HCT116 (cell line): ENCODE measurements at regions not wholly inside any gene's neighbourhood (a gene's known extent, or its start where the extent isn't known, plus 50 kb on each side); places are given as distances from the start of the nearest gene placed in this dataset.

ENCODE experiments used
- ATAC-seq: fragments of 200-7000 bp; cut with Tn5 transposase; 2 replicates; pipeline ENCODE4 v1.9.1; 2020; ENCODE audit warnings: mild to moderate bottlenecking, moderate library complexity
- BruUV-seq: library from RNA; stranded (reverse); fragments of 400-500 nt; replicated peaks from 2 replicates; lab custom pipeline; 2021; lab: Mats Ljungman, UMichigan
- CTCF ChIA-PET: fragments of 300-600 bp; sonication (Branson Sonifier 250); formaldehyde crosslinking; loops from one replicate; lab custom pipeline; 2021; ENCODE audit warnings: antibody characterized with exemption; lab: Charles Lee
- POLR2A ChIA-PET: fragments of 300-600, 350-600 bp; sonication (Branson Sonifier 250); formaldehyde crosslinking; loops from one replicate; lab custom pipeline; 2021; ENCODE audit warnings: antibody characterized with exemption; lab: Charles Lee
- RAD21 ChIA-PET, 2 experiments: fragments of 300-600 bp; sonication (Branson Sonifier 250); formaldehyde crosslinking; loops; one replicate each; lab custom pipeline; 2023; ENCODE audit warnings: low total read pairs in 2 of 2; ENCODE audit not compliant: uncharacterized antibody in 2 of 2, unreplicated experiment in 2 of 2, low non-redundant PET in 1 of 2; lab: Charles Lee
- DNase-seq: peaks from one replicate; pipeline ENCODE4 v3.0.0-alpha.2; 2010; ENCODE audit warnings: low read depth, low spot score
- H2AFZ ChIP-seq: fragments of 200-600 bp; shearing (Covaris generic), sonication (generic); 2 replicates; pipeline ENCODE4 v1.6.1; 2017; ENCODE audit warnings: low read depth, mixed run types, mixed read lengths, antibody characterized with exemption, low read length; ENCODE audit not compliant: poor library complexity, severe bottlenecking
- H3K27ac ChIP-seq: 2 replicates; pipeline ENCODE4 v1.5.1; 2012; ENCODE audit warnings: low read depth, low read length
- H3K27me3 ChIP-seq: fragments of 200-600 bp; sonication (generic); 2 replicates; pipeline ENCODE4 v1.6.1; 2016; ENCODE audit warnings: mixed run types, low read length, mixed read lengths; ENCODE audit not compliant: insufficient read depth
- H3K36me3 ChIP-seq, 2 experiments: fragments of 200-500 bp in 1 of 2; fragments of 200-600 bp in 1 of 2; sonication (Bioruptor generic) in 1 of 2; sonication (generic) in 1 of 2; 2 replicates each; pipeline versions ENCODE4 v1.5.1 to v1.6.1; 2014 to 2016; ENCODE audit warnings: low read length in 2 of 2, inconsistent platforms in 1 of 2, mixed read lengths in 1 of 2, mixed run types in 1 of 2; ENCODE audit not compliant: insufficient read depth in 2 of 2, control insufficient read depth in 1 of 2
- H3K4me1 ChIP-seq, 2 experiments: fragments of 200-600 bp in 1 of 2; sonication (generic) in 1 of 2; 2 replicates each; pipeline versions ENCODE4 v1.5.1 to v1.6.1; 2012 to 2017; ENCODE audit warnings: low read length in 2 of 2, inconsistent platforms in 1 of 2, mild to moderate bottlenecking in 1 of 2, mixed read lengths in 1 of 2, mixed run types in 1 of 2, moderate library complexity in 1 of 2; ENCODE audit not compliant: insufficient read depth in 2 of 2, control insufficient read depth in 1 of 2
- H3K4me2 ChIP-seq: fragments of 200-600 bp; sonication (generic); 2 replicates; pipeline ENCODE4 v1.6.1; 2017; ENCODE audit warnings: mixed run types, low read length, mixed read lengths
- H3K4me3 ChIP-seq, 2 experiments: fragments of 200-600 bp in 1 of 2; sonication (generic) in 1 of 2; replicated peaks in 1 of 2; 2 replicates each; pipeline ENCODE4 v1.5.1; 2011 to 2016; ENCODE audit warnings: low read length in 2 of 2, control low read depth in 1 of 2, low read depth in 1 of 2, mild to moderate bottlenecking in 1 of 2, mixed read lengths in 1 of 2, mixed run types in 1 of 2
- H3K79me2 ChIP-seq: fragments of 200-600 bp; sonication (generic); 2 replicates; pipeline ENCODE4 v1.6.1; 2017; ENCODE audit warnings: mild to moderate bottlenecking, mixed run types, low read length, moderate library complexity, mixed read lengths; ENCODE audit not compliant: insufficient read depth
- H3K9ac ChIP-seq: fragments of 200-600 bp; sonication (generic); 2 replicates; pipeline ENCODE4 v1.6.1; 2016; ENCODE audit warnings: low read length, mixed read lengths
- H3K9me2 ChIP-seq: fragments of 200-600 bp; sonication (generic), shearing (Covaris generic); 2 replicates; pipeline ENCODE4 v1.6.1; 2017; ENCODE audit warnings: mixed run types, mild to moderate bottlenecking, moderate library complexity; ENCODE audit not compliant: insufficient read depth
- H3K9me3 ChIP-seq, 2 experiments: fragments of 200-500 bp in 1 of 2; fragments of 200-600 bp in 1 of 2; sonication (Bioruptor generic) in 1 of 2; sonication (generic) in 1 of 2; 2 replicates each; pipeline ENCODE4 v1.6.1; 2014 to 2017; ENCODE audit warnings: low read length in 2 of 2, mixed read lengths in 2 of 2, inconsistent platforms in 1 of 2, low read depth in 1 of 2, mild to moderate bottlenecking in 1 of 2, mixed run types in 1 of 2, moderate library complexity in 1 of 2; ENCODE audit not compliant: control insufficient read depth in 1 of 2, insufficient read depth in 1 of 2
- H4K20me1 ChIP-seq: fragments of 200-600 bp; sonication (generic), shearing (Covaris generic); 2 replicates; pipeline ENCODE4 v1.6.1; 2017; ENCODE audit warnings: mixed run types, mild to moderate bottlenecking, moderate library complexity; ENCODE audit not compliant: insufficient read depth
- ATF3 ChIP-seq: IDR thresholded peaks from 2 replicates; pipeline ENCODE4 v1.6.1; 2012
- CBX3 ChIP-seq: IDR thresholded peaks from 2 replicates; pipeline ENCODE4 v1.6.1; 2012; ENCODE audit warnings: low read depth
- CEBPB ChIP-seq: IDR thresholded peaks from 2 replicates; pipeline ENCODE4 v1.6.1; 2012; ENCODE audit warnings: low read depth
- ELF1 ChIP-seq: IDR thresholded peaks from 2 replicates; pipeline ENCODE4 v1.6.1; 2012; ENCODE audit warnings: low read depth, borderline replicate concordance
- EZH2phosphoT487 ChIP-seq: fragments of 200-600 bp; IDR thresholded peaks from 2 replicates; pipeline ENCODE4 v1.6.1; 2018; ENCODE audit warnings: antibody characterized with exemption, borderline replicate concordance
- MAX ChIP-seq: IDR thresholded peaks from 2 replicates; pipeline ENCODE4 v1.6.1; 2012
- POLR2A ChIP-seq: IDR thresholded peaks from 2 replicates; pipeline ENCODE4 v1.7.0; 2011; ENCODE audit warnings: borderline replicate concordance; ENCODE audit not compliant: insufficient read depth, insufficient read length; ENCODE audit errors: extremely low read depth
- POLR2AphosphoS5 ChIP-seq: IDR thresholded peaks from 2 replicates; pipeline ENCODE4 v1.6.1; 2011; ENCODE audit warnings: mild to moderate bottlenecking, low read depth, low read length, moderate library complexity
- REST ChIP-seq: IDR thresholded peaks from 2 replicates; pipeline ENCODE4 v1.6.1; 2012; ENCODE audit warnings: low read depth
- SIN3A ChIP-seq: IDR thresholded peaks from 2 replicates; pipeline ENCODE4 v1.6.1; 2012; ENCODE audit warnings: low read depth
- SRF ChIP-seq: IDR thresholded peaks from 2 replicates; pipeline ENCODE4 v1.6.1; 2012; ENCODE audit warnings: low read depth
- YY1 ChIP-seq: IDR thresholded peaks from 2 replicates; pipeline ENCODE4 v1.6.1; 2011; ENCODE audit warnings: low read length, low read depth, moderate library complexity, mild to moderate bottlenecking; ENCODE audit not compliant: insufficient replicate concordance; ENCODE audit errors: extremely low read depth
- ZBTB33 ChIP-seq: IDR thresholded peaks from 2 replicates; pipeline ENCODE4 v1.6.1; 2011; ENCODE audit warnings: mild to moderate bottlenecking, low read length, moderate library complexity; ENCODE audit not compliant: insufficient replicate concordance; ENCODE audit errors: extremely low read depth
- ZFX ChIP-seq: fragments of 450-650 bp; IDR thresholded peaks from 2 replicates; pipeline ENCODE4 v1.6.1; 2017
- ZNF274 ChIP-seq: fragments of 200-500 bp; sonication (Bioruptor generic); IDR thresholded peaks from 2 replicates; pipeline ENCODE4 v1.6.1; 2014; ENCODE audit warnings: mild to moderate bottlenecking, low read depth, low read length, inconsistent platforms
- intact Hi-C: fragments of 100-400 bp; cut with micrococcal nuclease; formaldehyde crosslinking; loops from 2 replicates; pipeline ENCODE4 v1.10.0; 2022

- intact Hi-C loops: no loop called here
- Histone ChIP-seq H3K36me3 (no peaks in the 10 kb centered on the region), H4K20me1 (no peaks in the 10 kb centered on the region), H3K79me2 (no peaks in the 10 kb centered on the region), H3K4me1 (no peaks in the 10 kb centered on the region), H3K27me3 (0 out of 2 replicates have a peak, but pooled peaks cover 5% of the 10 kb centered on the region), H3K9me3 (no peaks in the 10 kb centered on the region), H3K4me2 (no peak overlapping the region), H3K9ac (no peak overlapping the region), H3K27ac (no peak overlapping the region), H2AFZ (no peak overlapping the region)
- ChIA-PET RAD21 (no interaction called here), POLR2A (no interaction called here), CTCF (no interaction called here)
- DNase-seq: no peak
- TF ChIP-seq SIN3A (no peak), EZH2phosphoT487 (no peak), ZNF274 (no peak), POLR2AphosphoS5 (no peak), ELF1 (no peak), SRF (no peak), YY1 (no peak), CEBPB (no peak), MAX (no peak), ATF3 (no peak), REST (no peak), POLR2A (no peak), ZBTB33 (no peak), CBX3 (no peak), ZFX (no peak)
- TF ChIP-seq, all 23 proteins: peak for 0
- H3K9me2 ChIP-seq: no peaks in the 10 kb centered on the region
- no peak for ATAC-seq
- no peak overlapping the region for H3K4me3 ChIP-seq
- no TSS peak for BruUV-seq
These were observed 103.8 kb upstream of the CXCL13 start for GRCh38 chr4:77501851-77502250.
